Keratinocyte (primary cell): ENCODE measurements at regions not wholly inside any gene's neighbourhood (a gene's known extent, or its start where the extent isn't known, plus 50 kb on each side); places are given as distances from the start of the nearest gene placed in this dataset.

Experiments used
- DNase-seq: peaks from one replicate; pipeline ENCODE4 v3.0.0-alpha.2; 2011; ENCODE audit warnings: low read depth, missing footprints, low spot score
- FAIRE-seq: peaks from 2 replicates; lab custom pipeline; 2011; peaks lifted over from hg19 to GRCh38; lab: Jason Lieb, UNC
- H2AFZ ChIP-seq: 2 replicates; pipeline ENCODE4 v1.6.0; 2012; ENCODE audit warnings: low read length, control low read depth, inconsistent platforms; ENCODE audit not compliant: control insufficient read depth
- H3K27ac ChIP-seq: 2 replicates; pipeline ENCODE4 v1.5.1; 2011; ENCODE audit warnings: low read length; ENCODE audit not compliant: control insufficient read depth, insufficient read depth
- H3K27me3 ChIP-seq: 3 replicates; pipeline ENCODE4 v1.6.0; 2011; ENCODE audit warnings: low read length; ENCODE audit not compliant: control insufficient read depth, insufficient read depth; ENCODE audit errors: extremely low read depth
- H3K36me3 ChIP-seq, 2 experiments: 2 replicates in 1 of 2; 3 replicates in 1 of 2; pipeline ENCODE4 v1.5.1; 2011; ENCODE audit warnings: low read length in 2 of 2, mild to moderate bottlenecking in 1 of 2; ENCODE audit not compliant: control insufficient read depth in 2 of 2, insufficient read depth in 2 of 2; ENCODE audit errors: extremely low read depth in 1 of 2
- H3K4me1 ChIP-seq: 3 replicates; pipeline ENCODE4 v1.5.1; 2011; ENCODE audit warnings: low read length; ENCODE audit not compliant: control insufficient read depth, insufficient read depth; ENCODE audit errors: extremely low read depth
- H3K4me2 ChIP-seq: 3 replicates; pipeline ENCODE4 v1.6.0; 2011; ENCODE audit warnings: low read depth, low read length; ENCODE audit not compliant: control insufficient read depth, insufficient read depth; ENCODE audit errors: extremely low read depth
- H3K4me3 ChIP-seq, 3 experiments: fragments of 200-600 bp in 1 of 3; sonication (generic) in 1 of 3; 2 replicates in 2 of 3; 3 replicates in 1 of 3; pipeline ENCODE4 v1.5.1; 2011 to 2016; ENCODE audit warnings: low read length in 3 of 3, mild to moderate bottlenecking in 3 of 3, control low read depth in 2 of 3, inconsistent platforms in 1 of 3, low read depth in 1 of 3, mixed read lengths in 1 of 3, mixed run types in 1 of 3, moderate library complexity in 1 of 3; ENCODE audit not compliant: control insufficient read depth in 2 of 3, insufficient read depth in 2 of 3; ENCODE audit errors: extremely low read depth in 1 of 3
- H3K79me2 ChIP-seq: 2 replicates; pipeline ENCODE4 v1.6.0; 2012; ENCODE audit warnings: low read length; ENCODE audit not compliant: control insufficient read depth, insufficient read depth
- H3K9ac ChIP-seq: 3 replicates; pipeline ENCODE4 v1.6.0; 2011; ENCODE audit warnings: low read length; ENCODE audit not compliant: control insufficient read depth, insufficient read depth; ENCODE audit errors: extremely low read depth
- H3K9me1 ChIP-seq: 3 replicates; pipeline ENCODE4 v1.6.0; 2011; ENCODE audit warnings: low read length; ENCODE audit not compliant: control insufficient read depth, insufficient read depth; ENCODE audit errors: extremely low read depth
- H3K9me3 ChIP-seq: 2 replicates; pipeline ENCODE4 v1.5.1; 2012; ENCODE audit warnings: low read depth, low read length; ENCODE audit not compliant: control insufficient read depth
- H4K20me1 ChIP-seq: 3 replicates; pipeline ENCODE4 v1.6.0; 2011; ENCODE audit warnings: low read length; ENCODE audit not compliant: control insufficient read depth, insufficient read depth; ENCODE audit errors: extremely low read depth
- CTCF ChIP-seq, 3 experiments: IDR thresholded peaks in 1 of 3; conservative IDR thresholded peaks in 1 of 3; optimal IDR thresholded peaks in 1 of 3; 2 replicates in 2 of 3; 3 replicates in 1 of 3; pipeline versions ENCODE3 to v1.5.1; 2011; ENCODE audit warnings: low read length in 3 of 3, mild to moderate bottlenecking in 3 of 3, moderate library complexity in 2 of 3, control low read depth in 1 of 3, inconsistent platforms in 1 of 3; ENCODE audit not compliant: insufficient read depth in 2 of 3; ENCODE audit errors: extremely low read depth in 1 of 3
- EZH2 ChIP-seq: IDR thresholded peaks from one replicate; pipeline ENCODE4 v1.6.1; 2012; ENCODE audit warnings: inconsistent platforms, mild to moderate bottlenecking, low read length, moderate library complexity
- dilution Hi-C: fragments of 300-500 bp; cut with MboI; formaldehyde crosslinking; loops from one replicate; pipeline ENCODE4 v1.7.0; 2020; ENCODE audit warnings: low sequenced_read_pairs; ENCODE audit not compliant: extremely low pct_ligation_motif_present

- H3K27me3 ChIP-seq = no peaks in the 10 kb centered on the region
- no peak overlapping the region for H3K9ac ChIP-seq
- no peaks in the 10 kb centered on the region for H3K9me1 ChIP-seq
- dilution Hi-C loops = no loop called here
- no peaks in the 10 kb centered on the region for H3K36me3 ChIP-seq
- no peaks in the 10 kb centered on the region for H3K79me2 ChIP-seq
- H3K4me2 ChIP-seq = no peak overlapping the region
- DNase-seq = no peak
- no peaks in the 10 kb centered on the region for H4K20me1 ChIP-seq
- no peak overlapping the region for H2AFZ ChIP-seq
- no peak for FAIRE-seq
- H3K9me3 ChIP-seq = no peaks in the 10 kb centered on the region
- TF ChIP-seq EZH2 = no peak
- no peak for TF ChIP-seq CTCF (optimal IDR thresholded peaks at IDR 0.05 in 1 of 3, IDR thresholded peaks at IDR 0.05 in 1 of 3, conservative IDR thresholded peaks at IDR 0.05 in 1 of 3; ENCODE audit: extremely low read depth in 1 of 3, insufficient read depth in 2 of 3, low read length in 3 of 3)
- H3K4me3 ChIP-seq = no peak overlapping the region
- no peaks in the 10 kb centered on the region for H3K4me1 ChIP-seq
- no peak overlapping the region for H3K27ac ChIP-seq
These were observed 309.8 kb upstream of the DCBLD2 start for GRCh38 chr3:99211309-99211708.

- no peak for DNase-seq
- Histone ChIP-seq H3K4me1 (no peaks in the 10 kb centered on the region), H3K9me3 (no peaks in the 10 kb centered on the region), H3K4me2 (no peak overlapping the region), H3K27ac (no peak overlapping the region), H3K36me3 (no peaks in the 10 kb centered on the region), H4K20me1 (no peaks in the 10 kb centered on the region), H3K9ac (no peak overlapping the region), H3K27me3 (no peaks in the 10 kb centered on the region), H3K9me1 (no peaks in the 10 kb centered on the region), H3K79me2 (no peaks in the 10 kb centered on the region), H2AFZ (no peak overlapping the region), H3K4me3 (no peak overlapping the region)
- dilution Hi-C loops = loop anchor here (25.0 kb wide), 1 partner anchor 187 kb away; no protein-coding TSS in a partner anchor
- FAIRE-seq = no peak
- TF ChIP-seq CTCF (optimal IDR thresholded peaks at IDR 0.05 in 1 of 3, IDR thresholded peaks at IDR 0.05 in 1 of 3, conservative IDR thresholded peaks at IDR 0.05 in 1 of 3; ENCODE audit: extremely low read depth in 1 of 3, insufficient read depth in 2 of 3, low read length in 3 of 3) (no peak), EZH2 (no peak)
These were observed 297.5 kb upstream of the DCBLD2 start for GRCh38 chr3:99199021-99199420.
